Mammary epithelial cell (primary cell): ENCODE measurements at regions not wholly inside any gene's neighbourhood (a gene's known extent, or its start where the extent isn't known, plus 50 kb on each side); places are given as distances from the start of the nearest gene placed in this dataset.

ENCODE experiments used
- EZH2 ChIP-seq: IDR thresholded peaks from 2 replicates; pipeline ENCODE4 v1.6.1; 2012; ENCODE audit warnings: low read length, inconsistent platforms, borderline replicate concordance
- TF ChIP-seq, protein P1 (sequence below), 2 donors: IDR thresholded peaks in 1 of 2; conservative IDR thresholded peaks in 1 of 2; 2 replicates each; pipeline ENCODE4 v1.5.1; 2011 to 2012; ENCODE audit warnings: inconsistent platforms in 2 of 2, low read length in 2 of 2, mild to moderate bottlenecking in 2 of 2, control low read depth in 1 of 2, low read depth in 1 of 2; ENCODE audit not compliant: insufficient read depth in 1 of 2; ENCODE audit errors: extremely low read depth in 1 of 2

DNA sequence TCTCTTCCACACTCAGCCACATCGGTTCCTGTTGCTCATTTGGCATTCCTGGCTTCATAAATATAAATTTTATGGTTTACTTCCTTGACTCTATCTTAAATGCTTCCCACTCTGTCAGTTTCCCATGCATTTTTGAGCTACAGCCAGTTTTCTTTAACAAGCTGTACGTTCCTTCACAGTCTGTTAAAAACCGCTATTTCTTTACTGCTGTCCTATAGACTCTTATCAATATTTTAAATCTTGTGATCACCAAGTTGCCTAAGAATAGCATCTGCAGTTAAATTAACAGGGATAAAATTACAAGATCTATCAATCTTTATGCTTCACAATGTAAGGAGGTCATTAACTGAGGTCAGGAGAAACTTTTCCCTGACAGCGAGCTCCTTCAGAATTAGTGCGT is 103.1 kb upstream of the RHOBTB1 start:
- no peak for TF ChIP-seq EZH2
- TF ChIP-seq, protein P1, sequence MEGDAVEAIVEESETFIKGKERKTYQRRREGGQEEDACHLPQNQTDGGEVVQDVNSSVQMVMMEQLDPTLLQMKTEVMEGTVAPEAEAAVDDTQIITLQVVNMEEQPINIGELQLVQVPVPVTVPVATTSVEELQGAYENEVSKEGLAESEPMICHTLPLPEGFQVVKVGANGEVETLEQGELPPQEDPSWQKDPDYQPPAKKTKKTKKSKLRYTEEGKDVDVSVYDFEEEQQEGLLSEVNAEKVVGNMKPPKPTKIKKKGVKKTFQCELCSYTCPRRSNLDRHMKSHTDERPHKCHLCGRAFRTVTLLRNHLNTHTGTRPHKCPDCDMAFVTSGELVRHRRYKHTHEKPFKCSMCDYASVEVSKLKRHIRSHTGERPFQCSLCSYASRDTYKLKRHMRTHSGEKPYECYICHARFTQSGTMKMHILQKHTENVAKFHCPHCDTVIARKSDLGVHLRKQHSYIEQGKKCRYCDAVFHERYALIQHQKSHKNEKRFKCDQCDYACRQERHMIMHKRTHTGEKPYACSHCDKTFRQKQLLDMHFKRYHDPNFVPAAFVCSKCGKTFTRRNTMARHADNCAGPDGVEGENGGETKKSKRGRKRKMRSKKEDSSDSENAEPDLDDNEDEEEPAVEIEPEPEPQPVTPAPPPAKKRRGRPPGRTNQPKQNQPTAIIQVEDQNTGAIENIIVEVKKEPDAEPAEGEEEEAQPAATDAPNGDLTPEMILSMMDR (conservative IDR thresholded peaks at IDR 0.05 in 1 of 2, IDR thresholded peaks at IDR 0.05 in 1 of 2; ENCODE audit: extremely low read depth in 1 of 2, insufficient read depth in 1 of 2, low read depth in 1 of 2, low read length in 2 of 2): no peak
